SH-SY5Y (cell line): ENCODE measurements at regions not wholly inside any gene's neighbourhood (a gene's known extent, or its start where the extent isn't known, plus 50 kb on each side); places are given as distances from the start of the nearest gene placed in this dataset.

Source experiments
- GATA2 ChIP-seq: IDR thresholded peaks from 2 replicates; pipeline ENCODE4 v1.6.1; 2011; ENCODE audit warnings: mild to moderate bottlenecking, low read depth, low read length
- GATA3 ChIP-seq: IDR thresholded peaks from 2 replicates; pipeline ENCODE4 v1.6.1; 2011; ENCODE audit warnings: low read depth, mild to moderate bottlenecking, low read length, moderate library complexity

DNA sequence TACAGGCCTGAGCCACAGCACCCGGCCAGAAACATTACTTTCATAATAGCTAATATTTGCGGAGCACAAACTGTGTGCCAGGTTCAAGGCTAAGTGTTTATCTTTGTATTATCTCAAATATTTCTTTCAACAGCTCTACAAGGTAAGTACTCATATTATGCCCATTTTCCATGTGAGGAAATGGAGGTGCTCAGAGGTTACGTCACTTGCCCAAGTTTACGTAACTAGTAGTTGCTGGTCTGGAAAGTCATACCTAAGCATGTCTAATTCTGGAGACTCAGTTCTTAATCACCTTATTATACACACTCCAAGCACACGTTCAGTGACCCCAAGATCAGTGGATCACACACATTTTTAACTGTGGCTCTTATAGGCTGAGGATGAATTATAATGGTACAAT lies 177.5 kb downstream of the OXSM start:
- TF ChIP-seq GATA2 (no peak), GATA3 (no peak)
